Stimulated activated CD8-positive, alpha-beta memory T cell treated with anti-CD3 and anti-CD28 coated beads, Interleukin-15, amount 100 ng/mL, for 48 hours (primary cell): ENCODE measurements at regions not wholly inside any gene's neighbourhood (a gene's known extent, or its start where the extent isn't known, plus 50 kb on each side); places are given as distances from the start of the nearest gene placed in this dataset.
A peak's percentile ranks its signal among the peaks of the same experiment; 100 is the strongest.
"Not testable (repeated sequence)": the region's sequence is repeated elsewhere in the genome, so short reads cannot be mapped to it uniquely, and the experiment has no call there.

Source experiments
- DNase-seq, 2 donors: peaks; one replicate each; pipeline ENCODE4 v3.0.0-alpha.2; 2020; ENCODE audit warnings: low read depth in 2 of 2

DNA sequence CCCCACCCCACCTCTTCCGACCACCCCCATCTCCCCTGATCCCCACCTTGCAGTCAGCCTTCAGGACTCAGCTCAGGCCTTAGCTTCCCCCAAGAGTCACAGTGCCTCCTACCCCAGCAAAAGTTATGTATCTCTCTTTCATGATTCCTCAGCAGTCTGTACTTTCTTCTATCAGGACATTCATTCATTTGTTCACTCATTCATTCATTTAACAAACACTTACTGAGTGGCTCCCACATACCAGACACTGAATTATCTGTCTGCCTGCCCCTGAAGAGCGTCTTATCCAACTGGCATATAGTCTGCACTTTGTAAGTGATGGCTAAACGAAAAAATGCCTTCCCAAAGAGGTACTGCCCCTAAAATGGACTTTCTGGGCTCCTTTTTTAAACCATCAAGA is 114.4 kb upstream of the SLC35F3 start:
- DNase-seq, result no peak

DNA sequence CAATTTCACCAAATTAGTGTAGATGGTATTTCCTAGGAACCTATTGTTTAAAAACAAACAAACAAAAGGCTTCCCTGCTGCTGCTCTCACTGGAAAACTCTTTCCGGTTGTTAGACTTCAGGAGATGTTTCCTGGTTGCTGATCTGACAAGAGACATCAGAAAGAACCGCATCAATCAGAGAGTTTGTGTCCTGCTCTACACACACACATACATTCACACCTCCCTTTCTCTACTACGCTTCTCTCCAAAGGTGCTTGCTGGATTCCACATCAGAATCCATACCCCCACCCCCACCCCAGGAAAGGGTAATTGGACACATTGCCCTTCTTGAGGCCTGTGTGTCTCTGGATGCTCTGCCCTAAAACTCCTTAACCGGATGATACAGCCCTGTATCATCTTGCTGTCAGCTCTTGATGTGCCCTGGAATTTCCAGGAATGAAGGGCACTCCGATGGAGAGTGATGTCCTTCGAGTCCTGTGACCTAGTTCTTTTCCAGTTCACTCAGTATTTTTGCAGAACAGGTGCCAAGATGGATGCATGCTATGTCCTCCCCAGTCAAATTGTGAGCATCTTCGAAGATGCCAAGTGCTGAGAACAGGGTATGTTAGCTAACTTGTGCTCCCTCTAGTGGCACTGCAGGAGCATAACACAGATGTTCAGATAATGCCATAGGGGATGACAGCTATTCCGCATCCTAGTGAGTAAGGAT is 113.7 kb upstream of the SLC35F3 start:
- DNase-seq, result peak in 1 of 2 donors; percentile 1

DNA sequence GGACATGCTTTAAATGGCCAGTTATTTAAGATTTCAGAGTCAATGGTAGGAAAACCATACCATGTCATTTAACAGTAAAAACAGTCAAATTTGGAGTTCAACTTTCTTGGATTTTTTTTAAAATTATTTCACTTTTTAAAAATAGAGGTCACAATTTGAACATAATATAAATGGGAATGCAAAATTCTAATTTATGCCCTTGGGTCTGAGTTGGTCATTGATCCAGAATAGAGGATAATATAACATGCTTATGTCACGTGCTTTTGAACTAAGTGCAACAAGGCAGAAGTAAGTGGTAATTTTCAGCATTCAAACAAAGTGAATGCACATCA is 113.1 kb upstream of the SLC35F3 start:
- DNase-seq, result no peak

DNA sequence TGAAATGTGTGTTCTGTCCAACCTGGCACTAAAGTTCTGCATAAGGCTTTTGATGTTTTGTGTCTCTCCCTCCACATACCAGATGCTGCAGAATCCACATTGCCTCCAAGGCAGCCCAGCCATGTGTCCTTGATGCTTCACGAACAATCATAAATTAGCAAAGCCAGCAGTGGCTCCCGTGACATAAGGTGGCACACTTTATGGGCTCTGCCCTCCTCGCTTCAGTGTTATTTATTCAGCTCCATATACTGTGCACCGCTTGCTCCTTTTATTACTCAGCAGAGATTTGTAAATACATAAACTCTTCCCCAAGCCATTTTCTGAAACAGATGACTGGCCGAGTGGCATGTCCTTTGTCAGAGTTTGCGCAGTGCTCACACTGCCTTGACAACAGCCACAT is 112.8 kb upstream of the SLC35F3 start:
- no peak for DNase-seq

DNA sequence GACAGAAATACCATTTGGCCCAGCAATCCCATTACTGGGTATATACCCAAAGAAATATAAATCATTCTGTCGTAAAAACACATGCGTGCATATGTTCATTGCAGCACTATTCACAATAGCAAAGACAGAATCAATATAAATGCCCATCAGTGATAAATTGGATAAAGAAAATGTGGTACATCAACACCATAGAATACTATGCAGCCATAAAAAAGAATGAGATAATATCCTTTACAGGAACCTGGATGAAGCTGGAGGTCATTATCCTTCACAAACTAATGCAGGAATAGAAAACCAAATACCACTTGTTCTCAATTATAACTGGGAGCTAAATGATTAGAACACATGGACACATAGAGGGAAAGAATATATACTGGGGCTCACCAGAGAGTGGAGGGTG is 109.6 kb upstream of the SLC35F3 start:
- no peak for DNase-seq

DNA sequence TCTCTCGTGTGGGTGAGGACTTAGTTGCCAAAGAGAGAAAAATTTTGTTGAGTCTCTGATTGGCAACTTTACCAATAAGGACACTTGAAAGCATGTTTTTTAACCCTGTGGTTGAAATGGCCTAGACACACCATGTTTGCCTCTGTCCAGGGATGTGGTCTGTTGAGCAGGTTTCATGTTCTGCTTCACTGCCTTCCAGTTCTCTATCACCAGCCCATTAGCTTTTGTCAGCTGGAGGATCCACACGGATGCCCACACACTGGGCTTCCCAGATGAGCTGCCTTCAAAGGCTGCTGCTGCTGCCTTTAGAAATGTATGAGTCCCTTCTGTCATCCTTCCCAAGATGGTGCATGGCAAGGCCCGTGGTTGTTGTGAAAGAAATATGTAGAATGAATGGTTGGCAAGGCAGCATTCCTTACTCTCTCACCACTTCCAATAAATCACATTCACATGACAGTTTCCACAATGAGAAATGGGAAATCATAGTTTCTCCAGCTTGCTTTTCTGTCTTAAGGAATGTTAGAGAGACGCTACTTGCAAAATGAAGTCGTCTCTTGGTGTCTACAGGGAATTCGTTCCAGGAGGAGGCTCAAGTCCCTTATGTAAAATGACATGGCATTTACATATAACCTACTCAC is 108.2 kb upstream of the SLC35F3 start:
- no peak for DNase-seq

DNA sequence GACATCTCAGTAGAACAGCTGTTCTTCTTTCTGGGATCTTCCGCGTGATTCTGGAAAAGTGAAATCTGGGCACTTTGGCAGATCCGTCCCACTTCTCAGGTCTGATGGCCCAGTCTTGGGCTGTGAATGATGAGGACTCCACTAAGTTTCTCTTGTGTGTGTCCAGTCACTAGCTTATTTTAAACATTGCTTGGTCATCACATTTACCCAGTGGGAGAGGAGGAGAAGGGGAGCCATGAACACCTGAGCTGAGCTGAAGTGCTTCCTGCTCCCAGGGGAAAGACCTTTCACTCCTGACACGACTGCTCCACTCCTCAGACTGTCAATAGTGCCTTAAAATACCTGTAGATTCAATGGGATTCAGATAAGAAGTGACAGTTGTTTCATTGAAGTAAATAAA is 101.9 kb upstream of the SLC35F3 start:
- DNase-seq, result no peak

DNA sequence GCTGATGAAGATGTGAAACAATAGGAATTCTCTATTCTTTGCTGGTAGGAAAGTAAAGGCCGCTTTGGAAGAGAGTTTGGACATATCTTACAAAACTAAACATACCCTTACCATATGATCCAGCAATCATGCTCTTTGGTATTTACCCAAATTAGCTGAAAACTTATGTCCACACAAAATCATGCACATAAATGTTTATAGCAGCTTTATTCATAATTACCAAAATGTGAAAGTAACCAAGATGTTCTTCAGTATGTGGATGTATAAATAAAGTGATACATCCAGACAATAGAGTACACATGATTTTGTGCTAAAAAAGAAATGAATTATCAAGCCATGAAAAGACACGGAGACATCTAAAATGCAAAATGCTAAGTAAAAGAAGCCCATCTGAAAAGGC is 98.7 kb upstream of the SLC35F3 start:
- DNase-seq, result no peak

DNA sequence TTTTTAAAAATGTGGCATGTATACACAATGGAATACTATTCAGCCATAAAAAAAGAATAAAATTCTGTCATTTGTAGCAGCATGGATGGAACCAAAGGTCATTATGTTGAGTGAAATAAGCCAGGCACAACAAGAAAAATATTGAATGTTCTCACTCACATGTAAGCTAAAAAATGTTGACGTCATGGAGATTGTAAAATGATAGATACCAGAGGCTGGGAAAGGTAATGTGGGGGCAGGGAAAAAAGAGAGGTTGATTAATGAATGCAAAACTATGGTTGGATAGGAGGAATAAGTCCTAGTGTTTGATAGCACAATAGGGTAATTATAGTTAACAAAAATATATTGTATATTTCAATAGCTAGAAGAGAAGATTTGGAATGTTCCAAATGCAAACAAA is 89.1 kb upstream of the SLC35F3 start:
- no peak for DNase-seq

DNA sequence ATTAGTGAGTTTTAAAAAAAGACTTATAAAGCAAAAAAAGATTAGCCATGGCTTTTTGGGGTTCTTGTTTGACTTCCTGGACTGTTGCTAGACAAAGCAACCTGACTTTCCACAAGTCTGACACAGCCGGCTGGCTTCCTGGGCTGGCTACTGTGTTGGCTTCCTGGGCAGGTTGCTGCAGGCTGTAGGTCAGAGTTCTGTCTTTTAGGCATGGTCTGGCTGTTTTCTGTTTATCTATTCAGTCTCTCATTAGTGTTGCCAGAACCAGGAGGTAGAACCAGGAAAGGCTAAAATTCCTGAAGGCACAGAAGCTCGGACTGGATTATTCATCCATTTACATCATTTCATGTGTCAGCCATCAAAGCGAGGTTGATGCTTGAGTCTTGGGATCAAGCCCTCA is 88.6 kb upstream of the SLC35F3 start:
- no peak for DNase-seq

DNA sequence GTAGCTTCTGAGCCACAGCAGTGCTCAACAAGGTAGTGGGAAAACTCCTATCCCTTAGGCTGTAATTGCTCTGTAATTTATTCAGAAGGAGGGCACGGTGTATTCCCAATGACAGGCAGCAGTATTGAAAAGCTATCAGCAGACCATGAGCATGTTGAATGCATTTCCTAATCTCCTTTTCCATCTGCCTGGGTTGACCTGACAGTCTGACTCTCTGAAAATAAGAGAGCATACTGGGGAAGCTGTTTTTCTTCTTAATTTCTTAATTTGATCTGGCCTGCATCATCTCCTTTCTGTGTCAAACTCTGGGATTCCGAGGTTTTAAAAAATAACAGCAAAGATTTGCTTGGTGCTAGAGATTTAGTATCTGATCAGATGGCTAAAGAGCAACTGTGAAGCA is 88.1 kb upstream of the SLC35F3 start:
- no peak for DNase-seq

DNA sequence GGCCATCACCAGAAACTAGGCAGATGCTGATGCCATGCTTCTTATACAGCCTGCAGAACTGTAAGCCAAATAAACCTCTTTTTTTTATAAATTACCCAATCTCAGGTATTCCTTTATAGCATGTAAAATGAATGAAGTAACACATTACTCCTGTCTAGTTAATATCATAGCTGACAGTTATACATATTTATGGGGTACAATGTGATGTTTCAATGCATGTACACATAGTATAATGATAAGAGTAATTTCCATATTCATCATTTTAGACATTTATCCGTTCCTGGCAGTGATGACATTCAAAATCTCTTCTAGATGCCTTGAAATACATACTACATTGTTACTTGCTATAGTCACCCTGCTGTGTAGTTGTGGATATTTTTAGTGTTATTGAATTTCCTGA is 85.4 kb upstream of the SLC35F3 start:
- DNase-seq, result no peak

DNA sequence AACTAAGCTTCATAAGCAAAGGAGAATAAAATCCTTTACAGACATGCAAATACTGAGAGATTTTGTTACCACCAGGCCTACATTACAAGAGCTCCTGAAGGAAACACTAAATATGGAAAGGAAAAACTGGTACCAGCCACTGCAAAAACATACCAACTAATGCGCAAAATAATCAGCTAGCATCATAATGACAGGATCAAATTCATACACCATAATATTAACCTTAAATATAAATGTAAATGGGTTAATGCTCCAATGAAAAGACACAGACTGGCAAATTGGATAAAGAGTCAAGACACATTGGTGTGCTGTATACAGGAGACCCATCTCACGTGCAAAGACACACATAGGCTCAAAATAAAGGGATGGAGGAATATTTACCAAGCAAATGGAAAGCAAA is 80.3 kb upstream of the SLC35F3 start:
- DNase-seq, result not testable (repeated sequence)

DNA sequence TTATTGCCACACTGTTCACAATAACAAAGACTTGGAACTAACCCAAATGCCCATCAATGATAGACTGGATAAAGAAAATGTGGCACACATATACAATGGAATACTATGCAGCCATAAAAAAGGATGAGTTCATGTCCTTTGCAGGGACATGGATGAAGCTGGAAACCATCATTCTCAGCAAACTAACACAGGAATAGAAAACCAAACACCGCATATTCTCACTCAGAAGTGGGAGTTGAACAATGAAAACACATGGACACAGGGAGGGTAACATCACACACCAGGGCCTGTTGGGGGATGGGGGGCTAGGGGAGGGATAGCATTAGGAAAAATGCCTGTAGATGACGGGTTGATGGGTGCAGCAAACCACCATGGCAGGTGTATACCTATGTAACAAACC is 76.5 kb upstream of the SLC35F3 start:
- not testable (repeated sequence) for DNase-seq

DNA sequence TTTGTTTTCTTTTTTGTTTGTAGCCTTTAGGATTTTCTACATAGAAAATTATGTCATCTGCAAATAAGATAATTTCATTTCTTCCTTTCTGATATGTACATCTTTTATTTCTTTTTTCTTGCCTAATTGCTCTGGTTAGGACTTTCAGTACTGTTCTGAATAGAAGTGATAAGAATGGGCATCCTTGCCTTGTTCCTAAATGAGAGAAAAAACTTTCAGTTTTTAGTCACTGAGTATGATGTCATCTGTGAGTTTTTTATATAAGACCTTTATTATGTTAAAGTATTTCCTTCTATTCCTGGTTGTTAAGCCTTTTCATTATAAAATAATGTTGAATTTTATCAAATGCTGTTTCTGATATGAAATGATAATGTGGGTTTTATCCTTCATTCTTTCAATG is 76.0 kb upstream of the SLC35F3 start:
- DNase-seq, result no peak

DNA sequence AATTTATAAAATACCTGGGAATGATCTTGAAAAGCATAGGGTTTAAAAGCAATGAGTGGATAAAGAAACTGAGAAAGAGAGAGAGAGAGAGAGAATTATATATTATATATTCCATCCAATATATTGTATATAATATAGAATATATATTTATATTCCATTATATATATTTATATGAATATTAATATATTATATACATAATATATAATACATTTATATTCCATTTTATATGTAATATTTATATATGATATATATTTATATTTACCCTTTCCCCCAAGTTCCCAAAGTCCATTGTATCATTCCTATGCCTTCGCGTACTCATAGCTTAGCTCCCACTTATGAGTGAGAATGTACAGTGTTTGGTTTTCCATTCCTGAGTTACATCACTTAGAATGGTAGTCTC is 69.9 kb upstream of the SLC35F3 start:
- no peak for DNase-seq

DNA sequence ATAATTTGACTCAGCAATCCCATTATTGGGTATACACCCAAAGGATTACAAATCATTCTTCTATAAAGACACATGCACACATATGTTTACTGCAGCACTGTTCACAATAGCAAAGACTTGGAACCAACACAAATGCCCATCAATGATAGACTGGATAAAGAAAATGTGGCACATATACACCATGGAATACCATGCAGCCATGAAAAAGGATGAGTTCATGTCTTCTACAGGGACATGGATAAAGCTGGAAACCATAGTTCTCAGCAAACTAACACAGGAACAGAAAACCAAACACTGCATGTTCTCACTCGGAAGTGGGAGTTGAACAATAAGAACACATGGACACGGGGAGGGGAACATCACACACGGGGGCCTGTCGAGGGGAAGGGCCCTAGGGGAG is 66.3 kb upstream of the SLC35F3 start:
- DNase-seq, result not testable (repeated sequence)

DNA sequence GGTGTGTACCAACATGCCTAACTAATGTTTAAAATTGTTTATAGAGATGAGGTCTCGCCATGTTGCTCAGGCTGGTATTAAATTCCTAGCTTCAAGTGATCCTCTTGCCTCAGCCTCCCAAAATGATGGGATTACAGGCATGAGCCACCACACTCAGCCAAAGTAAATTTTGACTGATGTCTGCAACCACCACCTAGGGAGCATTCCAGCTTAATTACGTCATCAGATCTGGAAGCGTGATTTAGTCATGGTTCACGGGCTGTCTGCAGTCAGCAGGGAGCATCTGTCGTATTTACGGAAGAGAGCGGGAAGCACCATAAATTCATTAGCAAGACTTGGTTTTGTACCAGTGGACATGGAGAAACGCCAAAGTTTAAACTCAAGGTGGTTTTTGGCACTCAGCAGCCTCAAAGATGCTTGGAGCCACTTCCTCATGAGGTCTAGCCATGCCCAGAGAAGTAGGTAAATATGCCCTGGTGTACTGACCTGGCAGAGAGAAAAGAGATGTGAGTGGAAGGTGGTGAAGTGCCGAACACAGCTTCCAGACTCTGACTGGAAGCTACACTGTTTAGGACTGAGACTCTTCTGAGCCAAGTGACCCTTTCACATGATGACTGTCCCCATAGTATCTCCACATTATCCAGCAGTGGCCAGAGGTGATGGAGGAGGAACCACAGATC is 60.8 kb upstream of the SLC35F3 start:
- DNase-seq, result no peak

DNA sequence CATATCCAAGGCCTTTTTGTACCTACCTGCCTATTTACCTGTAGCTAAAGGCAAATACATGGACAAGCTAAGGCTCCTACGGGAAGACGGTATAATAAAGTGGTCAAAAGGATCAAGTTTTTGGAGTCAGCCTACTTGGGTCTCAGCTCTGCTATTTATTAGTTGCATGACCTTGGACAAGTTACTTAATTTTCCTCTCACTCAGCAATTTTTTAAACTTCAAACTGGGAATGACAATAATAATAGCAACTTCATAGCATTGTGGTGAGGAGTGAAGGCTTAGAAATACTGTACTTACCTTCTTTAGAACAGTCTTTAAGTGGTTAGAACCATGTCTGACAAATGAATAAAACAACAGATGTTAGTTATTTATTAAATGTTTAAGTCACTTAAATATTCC is 60.2 kb upstream of the SLC35F3 start:
- DNase-seq, result no peak

DNA sequence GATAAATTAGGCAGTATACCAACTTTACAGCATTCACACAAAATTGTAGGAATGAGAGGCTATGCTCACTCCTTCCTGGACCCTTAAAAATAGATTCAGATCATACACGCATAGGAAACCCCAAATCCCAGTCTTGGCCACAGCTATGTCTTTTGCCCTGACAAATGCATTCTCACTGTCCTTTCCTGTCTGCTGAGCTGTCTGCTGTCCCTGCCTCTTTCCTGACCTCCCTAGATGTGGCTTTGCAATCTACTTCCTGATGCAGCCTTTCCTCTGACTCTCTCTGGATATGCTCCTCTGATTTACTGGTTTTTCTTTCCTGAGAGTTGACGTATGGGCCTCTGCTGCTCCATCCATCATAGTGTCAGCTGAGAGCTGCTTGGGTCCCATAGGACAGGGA is 59.8 kb upstream of the SLC35F3 start:
- no peak for DNase-seq
